Psoas muscle (tissue), 7 donors: ENCODE measurements at regions not wholly inside any gene's neighbourhood (a gene's known extent, or its start where the extent isn't known, plus 50 kb on each side); places are given as distances from the start of the nearest gene placed in this dataset.

Source experiments
- ATAC-seq, 4 donors: fragments of 200-7000 bp; cut with Tn5 transposase; one replicate each; pipeline ENCODE4 v1.9.1; 2020; ENCODE audit warnings: moderate library complexity in 3 of 4, mild to moderate bottlenecking in 2 of 4
- DNase-seq, 2 donors: peaks; one replicate each; pipeline ENCODE4 v3.0.0-alpha.2; 2020
- H3K27ac ChIP-seq: fragments of 200-600 bp; one replicate; pipeline ENCODE4 v1.8.0; 2022
- H3K27me3 ChIP-seq, 3 donors: fragments of 200-600 bp in 1 of 3; one replicate each; pipeline versions ENCODE4 v1.6.1 to v1.8.0; 2013 to 2022; ENCODE audit warnings: low read length in 2 of 3, mild to moderate bottlenecking in 2 of 3, moderate library complexity in 1 of 3; ENCODE audit not compliant: insufficient read depth in 3 of 3
- H3K36me3 ChIP-seq, 2 donors: fragments of 200-600 bp in 1 of 2; one replicate each; pipeline versions ENCODE4 v1.6.1 to v1.8.0; 2013 to 2022; ENCODE audit warnings: low read depth in 1 of 2, mild to moderate bottlenecking in 1 of 2, moderate library complexity in 1 of 2; ENCODE audit not compliant: insufficient read depth in 1 of 2
- H3K4me1 ChIP-seq: fragments of 200-600 bp; one replicate; pipeline ENCODE4 v1.8.0; 2022
- H3K4me3 ChIP-seq: fragments of 200-600 bp; one replicate; pipeline ENCODE4 v1.8.0; 2022; ENCODE audit warnings: mild to moderate bottlenecking
- H3K9me3 ChIP-seq: fragments of 200-600 bp; one replicate; pipeline ENCODE4 v1.8.0; 2022
- WGBS, 3 donors: extraction: QIAGEN DNeasy Blood & Tissue Kit; methylation state at CpG; one replicate each; pipeline versions ENCODE4 v1.1.6 to v1.1.7; 2013; 5-methylcytosine and 5-hydroxymethylcytosine counted together
- intact Hi-C, 2 donors: fragments of 100-400 bp; cut with DNase I; formaldehyde crosslinking; loops; one replicate each; pipeline versions ENCODE4 v1.11.0 to v1.14.2; 2022
- TF ChIP-seq, protein P1 (sequence below): fragments of 200-600 bp; IDR thresholded peaks from one replicate; pipeline ENCODE4 v1.8.0; 2022; ENCODE audit warnings: antibody characterized with exemption
- donor health status: healthy with polysubstance abuse.
- donor health status: DM: no; HTN: no; CAD: no; lungs with moderate emphysema.
- donor health status: Bipolar disorder and iron deficiency.
- donor health status: healthy.
- donor health status: DM: yes; HTN: yes; CAD: no.
- donor health status: DM: no; HTN: no; CAD: no.
- donor health status: DM: yes; HTN: yes; CAD: no.

DNA sequence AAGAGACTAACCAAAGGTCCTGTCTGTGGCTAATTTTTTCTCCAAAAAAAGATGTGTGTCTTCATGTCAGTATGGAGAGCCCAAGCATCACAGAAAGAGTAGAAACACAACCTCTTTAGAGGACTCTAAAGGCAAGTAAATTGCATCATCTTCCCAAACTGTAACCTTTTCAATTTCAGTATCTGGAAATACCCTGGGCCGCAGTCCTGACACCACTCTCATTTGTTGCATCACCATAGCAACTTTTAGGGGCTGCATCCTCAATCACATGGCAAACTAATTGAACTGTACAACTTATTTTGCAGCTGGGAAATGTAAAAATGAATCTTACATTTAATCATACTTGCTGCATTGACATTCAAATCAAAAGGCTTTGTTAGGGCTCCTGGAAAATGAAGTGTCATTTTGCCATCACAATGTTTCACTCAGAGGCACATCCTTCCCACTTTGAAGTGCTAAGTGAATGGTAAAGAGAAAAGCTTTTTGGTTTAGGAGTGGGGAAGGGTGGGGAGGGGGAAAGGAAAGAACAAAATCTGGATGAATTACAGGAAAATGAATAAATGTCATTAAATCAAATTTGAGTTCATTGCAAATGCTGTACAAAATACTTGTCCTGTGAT is 60.6 kb upstream of the GRIA1 start:
- TF ChIP-seq, protein P1, sequence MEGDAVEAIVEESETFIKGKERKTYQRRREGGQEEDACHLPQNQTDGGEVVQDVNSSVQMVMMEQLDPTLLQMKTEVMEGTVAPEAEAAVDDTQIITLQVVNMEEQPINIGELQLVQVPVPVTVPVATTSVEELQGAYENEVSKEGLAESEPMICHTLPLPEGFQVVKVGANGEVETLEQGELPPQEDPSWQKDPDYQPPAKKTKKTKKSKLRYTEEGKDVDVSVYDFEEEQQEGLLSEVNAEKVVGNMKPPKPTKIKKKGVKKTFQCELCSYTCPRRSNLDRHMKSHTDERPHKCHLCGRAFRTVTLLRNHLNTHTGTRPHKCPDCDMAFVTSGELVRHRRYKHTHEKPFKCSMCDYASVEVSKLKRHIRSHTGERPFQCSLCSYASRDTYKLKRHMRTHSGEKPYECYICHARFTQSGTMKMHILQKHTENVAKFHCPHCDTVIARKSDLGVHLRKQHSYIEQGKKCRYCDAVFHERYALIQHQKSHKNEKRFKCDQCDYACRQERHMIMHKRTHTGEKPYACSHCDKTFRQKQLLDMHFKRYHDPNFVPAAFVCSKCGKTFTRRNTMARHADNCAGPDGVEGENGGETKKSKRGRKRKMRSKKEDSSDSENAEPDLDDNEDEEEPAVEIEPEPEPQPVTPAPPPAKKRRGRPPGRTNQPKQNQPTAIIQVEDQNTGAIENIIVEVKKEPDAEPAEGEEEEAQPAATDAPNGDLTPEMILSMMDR = no peak
- Histone ChIP-seq H3K27me3 (no peaks in the 10 kb centered on the region), H3K9me3 (no peaks in the 10 kb centered on the region), H3K4me3 (no peak overlapping the region), H3K36me3 (no peaks in the 10 kb centered on the region), H3K27ac (no peak overlapping the region), H3K4me1 (no peaks in the 10 kb centered on the region)
- WGBS, 3 donors = 71 to 73% (median 71%) methylated on average over 1 of the region's 1 CpG
- no peak for ATAC-seq
- intact Hi-C loops = no loop called here
- DNase-seq = no peak

DNA sequence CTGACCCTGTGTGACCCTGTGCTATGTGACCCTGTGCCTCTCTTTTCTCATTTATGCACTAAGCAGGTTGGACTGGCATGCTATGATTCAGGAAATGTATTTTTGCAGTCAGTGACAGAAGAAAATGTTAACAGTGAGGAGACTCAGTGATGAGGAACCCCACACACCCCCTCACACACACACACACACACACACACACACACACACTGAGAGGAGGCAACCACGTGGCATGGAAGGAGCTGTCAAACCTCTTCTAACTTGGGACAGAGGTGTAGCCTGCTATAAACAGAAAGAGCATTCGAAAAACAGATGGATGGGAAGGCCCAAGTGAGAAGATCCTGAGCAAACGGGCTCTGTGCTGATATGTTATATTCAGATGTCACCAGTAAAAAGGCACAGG is 57.9 kb upstream of the GRIA1 start:
- H3K9me3 ChIP-seq = no peaks in the 10 kb centered on the region
- H3K36me3 ChIP-seq = no peaks in the 10 kb centered on the region
- intact Hi-C loops = no loop called here
- no peaks in the 10 kb centered on the region for H3K27me3 ChIP-seq
- no peak overlapping the region for H3K4me3 ChIP-seq
- TF ChIP-seq, protein P1 = no peak
- H3K4me1 ChIP-seq = no peaks in the 10 kb centered on the region
- no peak overlapping the region for H3K27ac ChIP-seq
- 36 to 39% (median 39%) methylated on average over 3 of the region's 3 CpGs for WGBS, 3 donors
- DNase-seq (no peak), ATAC-seq (no peak)

DNA sequence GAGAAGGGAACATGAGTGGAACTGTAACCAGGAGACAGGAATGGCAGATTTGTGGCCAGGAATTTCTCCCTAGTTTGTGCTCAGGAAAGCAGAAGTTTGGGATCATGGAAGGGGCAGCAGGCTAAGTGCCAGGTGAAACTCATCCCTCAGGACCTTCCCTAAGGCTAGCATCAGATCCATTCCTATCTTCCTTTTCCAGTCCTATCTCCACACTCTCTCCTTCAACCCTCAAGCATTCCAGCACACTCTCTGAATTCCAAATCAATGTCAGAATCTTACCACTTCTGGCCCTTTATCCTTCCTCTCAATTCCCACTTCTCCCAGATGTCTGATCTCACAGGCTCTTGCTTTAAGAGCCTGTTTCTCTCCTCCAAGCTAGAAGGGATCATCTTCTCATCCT is 53.2 kb upstream of the GRIA1 start:
- Histone ChIP-seq H3K36me3 (no peaks in the 10 kb centered on the region), H3K27me3 (no peaks in the 10 kb centered on the region), H3K4me3 (no peak overlapping the region), H3K27ac (no peak overlapping the region), H3K9me3 (no peaks in the 10 kb centered on the region), H3K4me1 (no peaks in the 10 kb centered on the region)
- TF ChIP-seq, protein P1 = no peak
- DNase-seq = no peak
- intact Hi-C loops = no loop called here
- ATAC-seq = no peak

DNA sequence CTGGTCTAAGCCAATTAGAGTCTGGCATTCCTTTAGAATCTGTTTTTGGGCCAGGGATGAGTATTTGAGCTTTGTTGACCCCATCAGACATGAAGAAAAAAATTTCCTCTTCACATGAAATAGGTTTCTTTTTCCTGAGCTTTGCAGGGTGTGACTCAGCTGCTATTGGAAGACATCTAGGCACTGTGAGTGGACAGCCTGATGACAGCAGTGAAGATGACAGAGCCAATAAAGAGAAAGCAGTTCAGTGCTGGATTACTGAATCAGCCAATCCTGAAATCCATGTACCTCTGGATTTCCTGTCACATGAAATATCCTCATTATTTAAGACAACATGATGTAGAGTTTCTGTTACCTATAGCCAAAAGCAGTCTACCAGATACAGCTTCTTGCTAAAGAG is 51.3 kb upstream of the GRIA1 start:
- DNase-seq (no peak), ATAC-seq (no peak)
- Histone ChIP-seq H3K9me3 (no peaks in the 10 kb centered on the region), H3K36me3 (no peaks in the 10 kb centered on the region), H3K27me3 (no peaks in the 10 kb centered on the region), H3K4me3 (no peak overlapping the region), H3K27ac (no peak overlapping the region), H3K4me1 (no peaks in the 10 kb centered on the region)
- TF ChIP-seq, protein P1 = no peak
- intact Hi-C loops = no loop called here
